Endodermal cell (in vitro differentiated cells): ENCODE measurements at regions not wholly inside any gene's neighbourhood (a gene's known extent, or its start where the extent isn't known, plus 50 kb on each side); places are given as distances from the start of the nearest gene placed in this dataset.

Source experiments
- DNase-seq: peaks from one replicate; pipeline ENCODE4 v3.0.0-alpha.2; 2017
- H3K27ac ChIP-seq: 2 replicates; pipeline ENCODE4 v1.5.1; 2013; ENCODE audit warnings: mild to moderate bottlenecking, low read depth, low read length, moderate library complexity
- H3K27me3 ChIP-seq: 2 replicates; pipeline ENCODE4 v1.6.1; 2013; ENCODE audit warnings: mild to moderate bottlenecking, low read length, moderate library complexity; ENCODE audit not compliant: insufficient read depth, control insufficient read depth, poor library complexity, severe bottlenecking
- H3K36me3 ChIP-seq: 2 replicates; pipeline ENCODE4 v1.7.0; 2013; ENCODE audit warnings: mild to moderate bottlenecking, low read length, moderate library complexity; ENCODE audit not compliant: control insufficient read depth, insufficient read depth
- H3K4me1 ChIP-seq: one replicate; pipeline ENCODE4 v1.7.0; 2013; ENCODE audit warnings: low read length; ENCODE audit not compliant: control insufficient read depth, insufficient read depth
- H3K4me3 ChIP-seq: 2 replicates; pipeline ENCODE4 v1.5.1; 2013; ENCODE audit warnings: mild to moderate bottlenecking, low read length, moderate library complexity
- H3K9ac ChIP-seq: 2 replicates; pipeline ENCODE4 v1.6.1; 2013; ENCODE audit warnings: mild to moderate bottlenecking, low read length, moderate library complexity; ENCODE audit not compliant: poor library complexity, severe bottlenecking; ENCODE audit errors: extremely low read depth
- H3K9me3 ChIP-seq: 2 replicates; pipeline ENCODE4 v1.6.1; 2013; ENCODE audit warnings: mild to moderate bottlenecking, low read length, moderate library complexity; ENCODE audit not compliant: control insufficient read depth
- H3K27ac Mint-ChIP-seq: 2 replicates; pipeline ENCODE4 v1.8.0; 2020; ENCODE audit warnings: mixed read lengths
- H3K27me3 Mint-ChIP-seq: 2 replicates; pipeline ENCODE4 v1.8.0; 2021; ENCODE audit warnings: mild to moderate bottlenecking, mixed read lengths; ENCODE audit not compliant: insufficient read depth
- H3K36me3 Mint-ChIP-seq: 2 replicates; pipeline ENCODE4 v1.8.0; 2020; ENCODE audit warnings: low read depth, mixed read lengths
- H3K4me1 Mint-ChIP-seq: 2 replicates; pipeline ENCODE4 v1.8.0; 2020; ENCODE audit warnings: mixed read lengths
- H3K4me3 Mint-ChIP-seq: 2 replicates; pipeline ENCODE4 v1.8.0; 2020; ENCODE audit warnings: mild to moderate bottlenecking, moderate library complexity, mixed read lengths
- H3K9me3 Mint-ChIP-seq: 2 replicates; pipeline ENCODE4 v1.8.0; 2020; ENCODE audit warnings: mild to moderate bottlenecking, mixed read lengths
- CTCF ChIP-seq: fragments of 200-600 bp; sonication (generic); conservative IDR thresholded peaks from 2 replicates; pipeline ENCODE4 v1.5.0; 2021; ENCODE audit warnings: antibody characterized with exemption, mild to moderate bottlenecking
- WGBS, 2 experiments: methylation state at CpG; one replicate each; pipeline versions ENCODE4 v1.1.5 to v1.1.7; 2013; ENCODE audit warnings: missing lambda C conversion rate in 2 of 2, mixed read lengths in 1 of 2; ENCODE audit not compliant: insufficient coverage in 1 of 2, insufficient read length in 1 of 2; 5-methylcytosine and 5-hydroxymethylcytosine counted together

- DNase-seq, result no peak
- no peak overlapping the region for H3K4me3 ChIP-seq
- no peaks in the 10 kb centered on the region for H3K4me1 ChIP-seq
- no peaks in the 10 kb centered on the region for H3K9me3 ChIP-seq
- Mint-ChIP-seq H3K27me3 (no peaks in the 10 kb centered on the region), H3K27ac (no peak overlapping the region), H3K36me3 (no peaks in the 10 kb centered on the region), H3K4me1 (no peaks in the 10 kb centered on the region), H3K4me3 (no peak overlapping the region), H3K9me3 (peaks cover 14% of the 10 kb centered on the region)
- H3K27me3 ChIP-seq, result no peaks in the 10 kb centered on the region
- no peak for TF ChIP-seq CTCF
- no peak overlapping the region for H3K9ac ChIP-seq
- H3K36me3 ChIP-seq, result no peaks in the 10 kb centered on the region
- no peak overlapping the region for H3K27ac ChIP-seq
Observed at GRCh38 chr10:83333566-83333965, 805.7 kb upstream of the GHITM start.

GRCh38 chr10:83343676-83344075, 795.6 kb upstream of the GHITM start:
- Histone ChIP-seq H3K4me3 (no peak overlapping the region), H3K27me3 (no peaks in the 10 kb centered on the region), H3K9me3 (peaks cover 9% of the 10 kb centered on the region), H3K36me3 (no peaks in the 10 kb centered on the region), H3K9ac (no peak overlapping the region), H3K4me1 (no peaks in the 10 kb centered on the region), H3K27ac (no peak overlapping the region)
- TF ChIP-seq CTCF, result no peak
- H3K4me3 Mint-ChIP-seq, result no peak overlapping the region
- H3K27ac Mint-ChIP-seq, result no peak overlapping the region
- no peak for DNase-seq
- H3K36me3 Mint-ChIP-seq, result no peaks in the 10 kb centered on the region
- H3K9me3 Mint-ChIP-seq, result peaks cover 17% of the 10 kb centered on the region
- H3K27me3 Mint-ChIP-seq, result no peaks in the 10 kb centered on the region
- H3K4me1 Mint-ChIP-seq, result peaks cover 4% of the 10 kb centered on the region

- H3K4me3 Mint-ChIP-seq, result no peak overlapping the region
- Histone ChIP-seq H3K27me3 (no peaks in the 10 kb centered on the region), H3K27ac (no peak overlapping the region), H3K4me3 (no peak overlapping the region), H3K4me1 (no peaks in the 10 kb centered on the region), H3K36me3 (no peaks in the 10 kb centered on the region), H3K9ac (no peak overlapping the region), H3K9me3 (peaks cover 9% of the 10 kb centered on the region)
- H3K36me3 Mint-ChIP-seq, result no peaks in the 10 kb centered on the region
- H3K27me3 Mint-ChIP-seq, result no peaks in the 10 kb centered on the region
- H3K9me3 Mint-ChIP-seq, result peaks cover 11% of the 10 kb centered on the region
- 83% methylated on average over 2 of the region's 2 CpGs; no CpG with 5 or more reads in 1 of the 2 experiments for WGBS, 2 experiments
- no peak for DNase-seq
- TF ChIP-seq CTCF, result no peak
- peaks cover 4% of the 10 kb centered on the region for H3K4me1 Mint-ChIP-seq
- no peak overlapping the region for H3K27ac Mint-ChIP-seq
Observed at GRCh38 chr10:83346266-83346910, 792.9 kb upstream of the GHITM start.
